Panc1 (cell line): ENCODE measurements at regions not wholly inside any gene's neighbourhood (a gene's known extent, or its start where the extent isn't known, plus 50 kb on each side); places are given as distances from the start of the nearest gene placed in this dataset.

Source experiments
- ATAC-seq: fragments of 200-7000 bp; cut with Tn5 transposase; 2 replicates; pipeline ENCODE4 v1.9.1; 2020; ENCODE audit warnings: mild to moderate bottlenecking, moderate library complexity
- BruUV-seq: library from RNA; stranded (reverse); fragments of 400-500 nt; replicated peaks from 2 replicates; lab custom pipeline; 2021; lab: Mats Ljungman, UMichigan
- CTCF ChIA-PET: fragments of 300-600 bp; sonication (Branson Sonifier 250); formaldehyde crosslinking; loops from one replicate; lab custom pipeline; 2022; ENCODE audit warnings: antibody characterized with exemption; lab: Charles Lee
- POLR2A ChIA-PET: fragments of 300-600 bp; sonication (Branson Sonifier 250); formaldehyde crosslinking; loops from one replicate; lab custom pipeline; 2022; ENCODE audit warnings: antibody characterized with exemption; lab: Charles Lee
- DNase-seq: peaks from one replicate; pipeline ENCODE4 v3.0.0-alpha.2; 2010; ENCODE audit warnings: low read depth, low spot score
- H3K27ac ChIP-seq: 2 replicates; pipeline ENCODE4 v1.5.1; 2011; ENCODE audit warnings: mild to moderate bottlenecking, low read length, inconsistent platforms
- H3K27me3 ChIP-seq: fragments of 200-500 bp; sonication (Bioruptor generic); 2 replicates; pipeline ENCODE4 v1.6.0; 2014; ENCODE audit warnings: low read length, inconsistent platforms; ENCODE audit not compliant: control insufficient read depth, insufficient read depth
- H3K36me3 ChIP-seq: fragments of 200-500 bp; sonication (Bioruptor generic); 2 replicates; pipeline ENCODE4 v1.5.1; 2014; ENCODE audit warnings: inconsistent platforms, mild to moderate bottlenecking, low read length, moderate library complexity; ENCODE audit not compliant: control insufficient read depth, insufficient read depth
- H3K4me1 ChIP-seq: 2 replicates; pipeline ENCODE4 v1.5.1; 2011; ENCODE audit warnings: inconsistent platforms, mild to moderate bottlenecking, low read length, moderate library complexity; ENCODE audit not compliant: control insufficient read depth, insufficient read depth
- H3K4me3 ChIP-seq, 2 experiments: 2 replicates each; pipeline ENCODE4 v1.5.1; 2011 to 2012; ENCODE audit warnings: low read depth in 2 of 2, low read length in 2 of 2, mild to moderate bottlenecking in 2 of 2, inconsistent platforms in 1 of 2, moderate library complexity in 1 of 2
- H3K9me3 ChIP-seq: fragments of 200-500 bp; sonication (Bioruptor generic); 2 replicates; pipeline ENCODE4 v1.5.1; 2014; ENCODE audit warnings: low read depth, mild to moderate bottlenecking, inconsistent platforms, low read length, moderate library complexity; ENCODE audit not compliant: control insufficient read depth, insufficient read depth
- POLR2AphosphoS5 ChIP-seq: IDR thresholded peaks from 2 replicates; pipeline ENCODE4 v1.6.1; 2012; ENCODE audit warnings: mild to moderate bottlenecking, low read depth, low read length, moderate library complexity
- SIN3A ChIP-seq: IDR thresholded peaks from 2 replicates; pipeline ENCODE4 v1.6.1; 2012; ENCODE audit warnings: low read depth, mild to moderate bottlenecking, low read length, moderate library complexity, borderline replicate concordance; ENCODE audit not compliant: insufficient read depth
- TCF7L2 ChIP-seq: IDR thresholded peaks from 2 replicates; pipeline ENCODE4 v1.6.1; 2011; ENCODE audit warnings: mild to moderate bottlenecking, low read depth, low read length, inconsistent platforms
- in situ Hi-C: cut with HindIII; loops from 2 replicates; pipeline ENCODE4 v1.10.0; 2016; ENCODE audit warnings: low sequenced_read_pairs, low pct_unique_long_range_greater_than_20kb
- intact Hi-C: fragments of 100-400 bp; cut with micrococcal nuclease; formaldehyde crosslinking; loops from one replicate; pipeline ENCODE4 v1.10.0; 2022; ENCODE audit not compliant: unreplicated experiment
- TF ChIP-seq, protein P1 (sequence below), 2 experiments: IDR thresholded peaks; 2 replicates each; pipeline ENCODE4 v1.6.1; 2011 to 2012; ENCODE audit warnings: low read depth in 2 of 2, control low read depth in 1 of 2, low read length in 1 of 2, mild to moderate bottlenecking in 1 of 2, moderate library complexity in 1 of 2; ENCODE audit not compliant: insufficient read depth in 1 of 2
- TF ChIP-seq, protein P2 (sequence below): fragments of 450-650 bp; IDR thresholded peaks from 2 replicates; pipeline ENCODE4 v1.5.1; 2017; ENCODE audit warnings: mild to moderate bottlenecking

DNA sequence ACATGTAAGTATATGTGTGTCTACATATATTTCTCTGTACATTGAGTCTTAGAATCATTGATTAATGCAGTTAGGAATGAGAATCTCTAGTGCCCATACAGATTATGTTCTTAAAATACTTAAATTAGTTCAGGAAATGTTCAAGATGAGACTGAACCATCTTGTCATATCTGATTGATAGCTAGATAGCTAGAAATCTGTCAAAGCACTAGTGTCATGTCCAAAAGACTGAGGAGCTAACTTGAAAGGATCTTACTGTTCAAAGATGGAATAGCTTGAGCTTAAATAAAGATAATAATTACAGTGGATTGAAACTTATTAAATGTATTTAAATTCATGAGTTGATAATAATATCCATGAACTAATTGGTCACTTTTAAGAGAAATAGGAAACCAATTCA lies 191.7 kb upstream of the TCF21 start:
- in situ Hi-C loops = no loop called here

DNA sequence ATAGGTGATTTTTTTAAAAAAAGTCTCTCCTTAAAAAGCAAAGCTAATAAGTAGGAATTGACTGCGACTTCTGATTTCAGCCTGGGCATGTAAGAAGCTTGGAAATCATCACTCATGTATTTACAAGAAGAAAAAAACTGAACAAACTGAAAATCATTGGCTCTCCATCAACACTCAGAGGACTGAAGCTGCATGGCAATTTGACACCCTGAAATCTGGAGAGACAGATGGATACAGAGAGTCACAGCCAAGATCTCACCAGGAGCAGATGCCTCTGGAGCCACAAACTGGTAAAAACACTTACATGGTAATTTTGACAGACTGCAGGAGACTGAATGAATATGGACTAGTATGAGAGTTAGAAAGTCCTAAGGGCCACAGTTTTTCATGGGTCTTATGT lies 191.2 kb upstream of the TCF21 start:
- no peak overlapping the region for H3K4me3 ChIP-seq
- in situ Hi-C loops = no loop called here
- no TSS peak for BruUV-seq
- TF ChIP-seq, protein P1, sequence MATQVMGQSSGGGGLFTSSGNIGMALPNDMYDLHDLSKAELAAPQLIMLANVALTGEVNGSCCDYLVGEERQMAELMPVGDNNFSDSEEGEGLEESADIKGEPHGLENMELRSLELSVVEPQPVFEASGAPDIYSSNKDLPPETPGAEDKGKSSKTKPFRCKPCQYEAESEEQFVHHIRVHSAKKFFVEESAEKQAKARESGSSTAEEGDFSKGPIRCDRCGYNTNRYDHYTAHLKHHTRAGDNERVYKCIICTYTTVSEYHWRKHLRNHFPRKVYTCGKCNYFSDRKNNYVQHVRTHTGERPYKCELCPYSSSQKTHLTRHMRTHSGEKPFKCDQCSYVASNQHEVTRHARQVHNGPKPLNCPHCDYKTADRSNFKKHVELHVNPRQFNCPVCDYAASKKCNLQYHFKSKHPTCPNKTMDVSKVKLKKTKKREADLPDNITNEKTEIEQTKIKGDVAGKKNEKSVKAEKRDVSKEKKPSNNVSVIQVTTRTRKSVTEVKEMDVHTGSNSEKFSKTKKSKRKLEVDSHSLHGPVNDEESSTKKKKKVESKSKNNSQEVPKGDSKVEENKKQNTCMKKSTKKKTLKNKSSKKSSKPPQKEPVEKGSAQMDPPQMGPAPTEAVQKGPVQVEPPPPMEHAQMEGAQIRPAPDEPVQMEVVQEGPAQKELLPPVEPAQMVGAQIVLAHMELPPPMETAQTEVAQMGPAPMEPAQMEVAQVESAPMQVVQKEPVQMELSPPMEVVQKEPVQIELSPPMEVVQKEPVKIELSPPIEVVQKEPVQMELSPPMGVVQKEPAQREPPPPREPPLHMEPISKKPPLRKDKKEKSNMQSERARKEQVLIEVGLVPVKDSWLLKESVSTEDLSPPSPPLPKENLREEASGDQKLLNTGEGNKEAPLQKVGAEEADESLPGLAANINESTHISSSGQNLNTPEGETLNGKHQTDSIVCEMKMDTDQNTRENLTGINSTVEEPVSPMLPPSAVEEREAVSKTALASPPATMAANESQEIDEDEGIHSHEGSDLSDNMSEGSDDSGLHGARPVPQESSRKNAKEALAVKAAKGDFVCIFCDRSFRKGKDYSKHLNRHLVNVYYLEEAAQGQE (IDR thresholded peaks at IDR 0.05; ENCODE audit: insufficient read depth in 1 of 2, low read depth in 2 of 2, low read length in 1 of 2) = no peak
- no peak for TF ChIP-seq TCF7L2
- TF ChIP-seq, protein P2, sequence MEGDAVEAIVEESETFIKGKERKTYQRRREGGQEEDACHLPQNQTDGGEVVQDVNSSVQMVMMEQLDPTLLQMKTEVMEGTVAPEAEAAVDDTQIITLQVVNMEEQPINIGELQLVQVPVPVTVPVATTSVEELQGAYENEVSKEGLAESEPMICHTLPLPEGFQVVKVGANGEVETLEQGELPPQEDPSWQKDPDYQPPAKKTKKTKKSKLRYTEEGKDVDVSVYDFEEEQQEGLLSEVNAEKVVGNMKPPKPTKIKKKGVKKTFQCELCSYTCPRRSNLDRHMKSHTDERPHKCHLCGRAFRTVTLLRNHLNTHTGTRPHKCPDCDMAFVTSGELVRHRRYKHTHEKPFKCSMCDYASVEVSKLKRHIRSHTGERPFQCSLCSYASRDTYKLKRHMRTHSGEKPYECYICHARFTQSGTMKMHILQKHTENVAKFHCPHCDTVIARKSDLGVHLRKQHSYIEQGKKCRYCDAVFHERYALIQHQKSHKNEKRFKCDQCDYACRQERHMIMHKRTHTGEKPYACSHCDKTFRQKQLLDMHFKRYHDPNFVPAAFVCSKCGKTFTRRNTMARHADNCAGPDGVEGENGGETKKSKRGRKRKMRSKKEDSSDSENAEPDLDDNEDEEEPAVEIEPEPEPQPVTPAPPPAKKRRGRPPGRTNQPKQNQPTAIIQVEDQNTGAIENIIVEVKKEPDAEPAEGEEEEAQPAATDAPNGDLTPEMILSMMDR = no peak
- no peak for TF ChIP-seq POLR2AphosphoS5
- TF ChIP-seq SIN3A = no peak
- H3K36me3 ChIP-seq = no peaks in the 10 kb centered on the region
- ChIA-PET CTCF (no interaction called here), POLR2A (no interaction called here)
- DNase-seq = no peak
- intact Hi-C loops = no loop called here
- H3K9me3 ChIP-seq = no peaks in the 10 kb centered on the region
- no peaks in the 10 kb centered on the region for H3K27me3 ChIP-seq
- no peak for ATAC-seq
- H3K27ac ChIP-seq = no peak overlapping the region
- no peaks in the 10 kb centered on the region for H3K4me1 ChIP-seq

More for the DNA sequence above, 191.7 kb upstream of the TCF21 start:
- POLR2A ChIA-PET = interaction anchor here (0.6 kb wide), 1 partner anchor 65 kb away, joined by 7 read pairs; no protein-coding TSS in a partner anchor
- no peak overlapping the region for H3K4me3 ChIP-seq
- H3K36me3 ChIP-seq = no peaks in the 10 kb centered on the region
- BruUV-seq = no TSS peak
- no peak for DNase-seq
- no peaks in the 10 kb centered on the region for H3K27me3 ChIP-seq
- ATAC-seq = no peak
- TF ChIP-seq, protein P1 (IDR thresholded peaks at IDR 0.05; ENCODE audit: insufficient read depth in 1 of 2, low read depth in 2 of 2, low read length in 1 of 2) = no peak
- TF ChIP-seq TCF7L2 (no peak), SIN3A (no peak), POLR2AphosphoS5 (no peak)
- TF ChIP-seq, protein P2 = no peak
- CTCF ChIA-PET = no interaction called here
- H3K9me3 ChIP-seq = no peaks in the 10 kb centered on the region
- H3K27ac ChIP-seq = no peak overlapping the region
- H3K4me1 ChIP-seq = no peaks in the 10 kb centered on the region
- intact Hi-C loops = no loop called here
